ENCODE measurements at regions not wholly inside any gene's neighbourhood (a gene's known extent, or its start where the extent isn't known, plus 50 kb on each side); places are given as distances from the start of the nearest gene placed in this dataset.
"Not testable (repeated sequence)": the region's sequence is repeated elsewhere in the genome, so short reads cannot be mapped to it uniquely, and the experiment has no call there.

DNA sequence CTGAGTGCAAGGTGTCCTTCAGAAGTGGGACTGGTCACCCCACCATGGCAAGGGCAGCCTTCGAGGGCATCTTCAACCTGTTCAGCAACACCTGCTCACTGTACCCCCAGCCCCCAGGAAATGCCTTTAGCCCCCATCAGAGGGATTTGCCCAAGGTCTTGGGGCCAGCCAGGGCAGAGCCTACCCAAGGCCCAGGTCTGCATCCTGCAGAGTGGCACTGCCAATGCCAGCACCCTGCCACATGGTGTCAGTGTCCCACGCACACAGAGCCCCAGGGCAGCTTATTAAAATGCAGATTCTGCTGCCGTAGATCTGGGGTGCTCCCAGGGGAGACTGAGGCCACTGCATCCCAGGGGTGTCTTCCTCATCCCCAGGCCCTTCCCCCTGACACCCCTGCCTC is 106.2 kb upstream of the KCTD7 start:
- Histone ChIP-seq H3K27me3 (no peaks in the 10 kb centered on the region), H3K9ac (ENCODE audit: low read depth in 2 of 2, low read length in 2 of 2) (no peak overlapping the region), H3K36me3 (no peaks in the 10 kb centered on the region), H3K4me1 (no peaks in the 10 kb centered on the region), H3K9me3 (no peaks in the 10 kb centered on the region), H3K27ac (no peak overlapping the region), H3K4me3 (no peak overlapping the region)
- intact Hi-C loops (cut with DNase I), result no loop called here
- peak; percentile 24 for TF ChIP-seq CTCF (IDR thresholded peaks at IDR 0.05)
- DNase-seq, result no peak

DNA sequence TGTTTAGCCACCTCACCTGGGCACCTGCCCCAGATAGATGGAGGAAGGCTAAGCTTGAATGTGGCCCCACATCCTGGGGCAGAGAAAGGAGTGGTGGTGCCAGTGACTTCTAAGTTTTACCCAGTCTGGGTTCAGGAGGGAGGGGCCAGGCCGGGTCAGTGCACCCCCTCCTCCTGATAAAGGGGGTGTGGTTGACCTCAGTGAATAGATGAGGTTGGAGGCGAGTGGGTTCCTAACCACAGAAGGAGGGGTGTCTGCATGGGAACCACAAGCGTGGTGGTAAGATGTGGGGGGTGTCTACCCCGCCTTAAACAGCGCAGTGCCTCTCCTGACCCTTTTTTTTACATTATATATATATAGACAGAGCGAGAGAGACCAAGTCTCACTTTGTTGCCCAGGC is 105.3 kb upstream of the KCTD7 start:
- Histone ChIP-seq H3K27me3 (no peaks in the 10 kb centered on the region), H3K9me3 (no peaks in the 10 kb centered on the region), H3K9ac (ENCODE audit: low read depth in 2 of 2, low read length in 2 of 2) (no peak overlapping the region), H3K4me1 (no peaks in the 10 kb centered on the region), H3K27ac (no peak overlapping the region), H3K36me3 (no peaks in the 10 kb centered on the region), H3K4me3 (no peak overlapping the region)
- no peak for DNase-seq
- intact Hi-C loops (cut with DNase I), result no loop called here
- no peak for TF ChIP-seq CTCF (IDR thresholded peaks at IDR 0.05)

DNA sequence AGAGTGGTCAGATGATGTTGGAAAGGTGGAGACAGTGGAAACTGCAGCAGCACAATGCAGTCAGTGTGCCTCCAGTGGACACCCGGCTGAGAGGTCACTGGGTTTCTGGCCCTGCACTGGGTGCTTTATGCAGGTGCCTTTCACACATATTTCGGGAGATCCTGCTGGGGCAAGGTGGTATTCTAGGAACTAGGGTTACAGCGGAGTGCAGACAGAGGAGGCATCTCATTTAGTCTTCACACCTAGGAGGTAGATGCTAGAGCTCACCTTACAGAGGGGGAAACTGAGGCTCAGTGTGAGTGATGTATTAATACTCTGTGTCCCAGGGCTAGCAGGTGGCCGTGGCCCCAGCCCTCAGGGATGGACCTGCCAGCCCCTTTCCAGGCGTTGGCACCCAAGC is 103.9 kb upstream of the KCTD7 start:
- no peak for TF ChIP-seq CTCF (IDR thresholded peaks at IDR 0.05)
- intact Hi-C loops (cut with DNase I), result no loop called here
- Histone ChIP-seq H3K36me3 (no peaks in the 10 kb centered on the region), H3K4me1 (no peaks in the 10 kb centered on the region), H3K4me3 (no peak overlapping the region), H3K27me3 (no peaks in the 10 kb centered on the region), H3K9me3 (no peaks in the 10 kb centered on the region), H3K27ac (no peak overlapping the region), H3K9ac (ENCODE audit: low read depth in 2 of 2, low read length in 2 of 2) (no peak overlapping the region)
- no peak for DNase-seq

GRCh38 chr7:66526782-66527181 is 101.9 kb upstream of the KCTD7 start:
- H3K4me3 ChIP-seq; H3K27me3 ChIP-seq; DNase-seq; H3K9ac ChIP-seq (ENCODE audit: low read depth in 2 of 2, low read length in 2 of 2); intact Hi-C loops (cut with DNase I); H3K36me3 ChIP-seq; H3K4me1 ChIP-seq; H3K9me3 ChIP-seq; H3K27ac ChIP-seq: not testable (repeated sequence)

DNA sequence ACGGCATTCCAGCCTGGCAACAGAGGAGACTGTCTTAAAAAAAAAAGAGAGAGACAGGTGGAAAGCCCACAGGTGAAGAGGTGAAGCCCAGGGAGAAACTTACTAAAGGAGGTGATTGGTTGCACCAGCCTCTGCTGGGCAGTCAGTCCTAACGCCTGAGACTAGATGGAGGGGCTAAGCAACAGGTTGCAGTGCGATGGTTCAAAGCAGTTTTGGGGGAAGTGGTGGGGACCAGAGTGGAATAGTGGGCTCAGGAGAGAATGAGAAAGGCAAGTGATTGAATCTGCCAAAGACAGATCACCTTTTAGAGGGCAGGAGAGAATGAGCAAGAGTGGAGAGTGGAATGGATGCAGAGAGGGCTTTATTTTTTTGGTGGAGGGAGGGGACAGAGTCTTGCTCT is 100.0 kb upstream of the KCTD7 start:
- Histone ChIP-seq H3K4me3 (no peak overlapping the region), H3K4me1 (no peaks in the 10 kb centered on the region), H3K27me3 (no peaks in the 10 kb centered on the region), H3K9me3 (no peaks in the 10 kb centered on the region), H3K9ac (ENCODE audit: low read depth in 2 of 2, low read length in 2 of 2) (no peak overlapping the region), H3K27ac (no peak overlapping the region), H3K36me3 (no peaks in the 10 kb centered on the region)
- intact Hi-C loops (cut with DNase I), result no loop called here
- no peak for TF ChIP-seq CTCF (IDR thresholded peaks at IDR 0.05)
- no peak for DNase-seq

- Histone ChIP-seq H3K27me3 (no peaks in the 10 kb centered on the region), H3K27ac (no peak overlapping the region), H3K9ac (ENCODE audit: low read depth in 2 of 2, low read length in 2 of 2) (no peak overlapping the region), H3K36me3 (no peaks in the 10 kb centered on the region), H3K9me3 (no peaks in the 10 kb centered on the region), H3K4me3 (no peak overlapping the region), H3K4me1 (no peaks in the 10 kb centered on the region)
- intact Hi-C loops (cut with DNase I), result no loop called here
- TF ChIP-seq CTCF (IDR thresholded peaks at IDR 0.05), result no peak
- DNase-seq, result no peak
Measured at GRCh38 chr7:66529883-66530610, 98.6 kb upstream of the KCTD7 start.
